Skeletal muscle tissue (tissue), 3 donors: ENCODE measurements at regions not wholly inside any gene's neighbourhood (a gene's known extent, or its start where the extent isn't known, plus 50 kb on each side); places are given as distances from the start of the nearest gene placed in this dataset.

Experiments used
- H3K27ac ChIP-seq: one replicate; pipeline ENCODE4 v1.7.0; 2013; ENCODE audit warnings: mild to moderate bottlenecking, low read depth, low read length, inconsistent platforms
- H3K27me3 ChIP-seq, 3 donors: one replicate each; pipeline ENCODE4 v1.7.0; 2013; ENCODE audit warnings: low read length in 3 of 3; ENCODE audit not compliant: control insufficient read depth in 3 of 3, insufficient read depth in 3 of 3
- H3K36me3 ChIP-seq, 3 donors: one replicate each; pipeline ENCODE4 v1.7.0; 2013; ENCODE audit warnings: low read length in 3 of 3; ENCODE audit not compliant: control insufficient read depth in 3 of 3, insufficient read depth in 3 of 3
- H3K4me1 ChIP-seq, 3 donors: one replicate each; pipeline ENCODE4 v1.7.0; 2013; ENCODE audit warnings: low read length in 3 of 3, mild to moderate bottlenecking in 3 of 3; ENCODE audit not compliant: control insufficient read depth in 3 of 3, insufficient read depth in 3 of 3
- H3K4me3 ChIP-seq, 3 donors: one replicate each; pipeline ENCODE4 v1.7.0; 2013; ENCODE audit warnings: low read length in 3 of 3
- H3K9ac ChIP-seq, 3 donors: one replicate each; pipeline ENCODE4 v1.7.0; 2013; ENCODE audit warnings: low read length in 3 of 3, mild to moderate bottlenecking in 3 of 3, moderate library complexity in 2 of 3, low read depth in 1 of 3
- H3K9me3 ChIP-seq, 3 donors: one replicate each; pipeline ENCODE4 v1.7.0; 2013; ENCODE audit warnings: low read length in 3 of 3; ENCODE audit not compliant: control insufficient read depth in 3 of 3
- donor health status: Osteomylitis.

DNA sequence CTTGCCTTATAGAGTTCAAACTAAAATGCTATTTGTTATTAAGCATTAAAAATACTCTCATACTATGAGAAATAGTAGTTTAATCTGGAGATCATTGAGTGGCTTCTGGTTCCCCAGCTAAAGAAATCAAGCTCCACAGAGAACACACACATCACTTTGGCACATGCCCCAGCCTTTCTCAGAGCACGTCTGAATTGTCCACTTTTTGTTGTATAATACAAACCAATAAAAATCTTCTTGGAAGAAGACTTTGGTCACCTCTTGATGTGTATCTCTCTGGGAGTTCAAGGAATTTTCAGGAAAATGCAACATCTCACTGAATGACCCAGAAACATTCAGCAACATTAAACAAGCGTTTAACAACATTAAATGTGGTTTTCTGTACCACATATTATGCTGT, 413.9 kb downstream of the GALC start:
- no peak overlapping the region for H3K4me3 ChIP-seq
- H3K27ac ChIP-seq, result no peak overlapping the region
- H3K36me3 ChIP-seq, result no peaks in the 10 kb centered on the region
- no peaks in the 10 kb centered on the region for H3K27me3 ChIP-seq
- H3K9ac ChIP-seq, result no peak overlapping the region
- no peaks in the 10 kb centered on the region for H3K9me3 ChIP-seq
- H3K4me1 ChIP-seq, result no peaks in the 10 kb centered on the region

- Histone ChIP-seq H3K27ac (no peak overlapping the region), H3K4me1 (no peaks in the 10 kb centered on the region), H3K9me3 (no peaks in the 10 kb centered on the region), H3K36me3 (no peaks in the 10 kb centered on the region), H3K27me3 (no peaks in the 10 kb centered on the region), H3K4me3 (no peak overlapping the region), H3K9ac (no peak overlapping the region)
Observed at GRCh38 chr14:87575378-87575777, 417.6 kb downstream of the GALC start.

- no peaks in the 10 kb centered on the region for H3K4me1 ChIP-seq
- H3K27me3 ChIP-seq, result no peaks in the 10 kb centered on the region
- no peak overlapping the region for H3K9ac ChIP-seq
- H3K9me3 ChIP-seq, result no peaks in the 10 kb centered on the region
- no peak overlapping the region for H3K27ac ChIP-seq
- H3K36me3 ChIP-seq, result no peaks in the 10 kb centered on the region
- no peak overlapping the region for H3K4me3 ChIP-seq
Observed at GRCh38 chr14:87573591-87573990, 419.4 kb downstream of the GALC start.

GRCh38 chr14:87567618-87568295, 425.2 kb downstream of the GALC start:
- peaks cover 0 to 4% (median 0%) of the 10 kb centered on the region in 3 donors for H3K9me3 ChIP-seq
- H3K27ac ChIP-seq, result no peak overlapping the region
- H3K36me3 ChIP-seq, result no peaks in the 10 kb centered on the region
- no peak overlapping the region for H3K9ac ChIP-seq
- H3K4me1 ChIP-seq, result no peaks in the 10 kb centered on the region
- no peak overlapping the region for H3K4me3 ChIP-seq
- no peaks in the 10 kb centered on the region for H3K27me3 ChIP-seq

DNA sequence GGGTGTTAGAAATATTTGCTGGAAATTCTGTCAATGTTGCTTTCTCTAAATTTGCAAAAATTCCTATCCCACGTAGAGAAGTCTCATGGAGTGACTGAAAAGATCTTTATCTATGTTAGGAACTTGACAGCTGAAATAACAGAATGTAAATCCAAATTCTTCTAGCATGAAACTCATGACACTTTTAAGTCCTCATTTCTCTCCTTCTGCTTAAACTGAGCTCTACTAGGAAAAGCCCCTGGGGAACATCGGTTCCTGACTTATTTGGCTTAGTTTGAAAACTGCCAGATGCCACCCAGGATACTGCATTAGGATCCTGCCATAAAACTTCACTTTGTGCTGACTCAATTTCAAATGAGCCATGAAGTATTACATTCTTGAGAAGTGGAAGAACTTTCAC, 426.0 kb downstream of the GALC start:
- Histone ChIP-seq H3K9me3 (peaks cover 0 to 4% (median 0%) of the 10 kb centered on the region in 3 donors), H3K36me3 (no peaks in the 10 kb centered on the region), H3K27ac (no peak overlapping the region), H3K27me3 (no peaks in the 10 kb centered on the region), H3K4me3 (no peak overlapping the region), H3K4me1 (no peaks in the 10 kb centered on the region), H3K9ac (no peak overlapping the region)

DNA sequence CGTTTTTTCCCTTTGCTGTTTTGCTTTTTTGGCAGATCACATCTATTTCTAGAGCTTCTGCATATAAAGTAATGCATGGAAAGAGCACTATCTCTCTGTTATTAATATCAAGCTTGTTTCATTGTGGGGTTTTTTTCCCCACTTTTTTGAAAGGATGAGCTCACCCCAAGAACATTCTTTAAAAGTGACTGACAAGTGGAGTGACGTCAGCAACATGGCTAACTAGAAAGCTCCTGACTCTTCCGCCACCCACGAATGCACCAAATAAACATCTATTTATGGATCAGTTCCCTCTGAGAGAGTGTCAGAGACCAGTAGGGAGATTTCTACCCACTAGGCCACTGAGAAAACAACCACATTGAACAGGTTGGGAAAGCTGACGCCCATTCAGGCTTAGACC, 445.4 kb downstream of the GALC start:
- no peaks in the 10 kb centered on the region for H3K36me3 ChIP-seq
- H3K4me1 ChIP-seq, result no peaks in the 10 kb centered on the region
- H3K27me3 ChIP-seq, result no peaks in the 10 kb centered on the region
- no peak overlapping the region for H3K9ac ChIP-seq
- H3K4me3 ChIP-seq, result no peak overlapping the region
- H3K9me3 ChIP-seq, result peaks cover 0 to 2% (median 0%) of the 10 kb centered on the region in 3 donors
- H3K27ac ChIP-seq, result no peak overlapping the region

DNA sequence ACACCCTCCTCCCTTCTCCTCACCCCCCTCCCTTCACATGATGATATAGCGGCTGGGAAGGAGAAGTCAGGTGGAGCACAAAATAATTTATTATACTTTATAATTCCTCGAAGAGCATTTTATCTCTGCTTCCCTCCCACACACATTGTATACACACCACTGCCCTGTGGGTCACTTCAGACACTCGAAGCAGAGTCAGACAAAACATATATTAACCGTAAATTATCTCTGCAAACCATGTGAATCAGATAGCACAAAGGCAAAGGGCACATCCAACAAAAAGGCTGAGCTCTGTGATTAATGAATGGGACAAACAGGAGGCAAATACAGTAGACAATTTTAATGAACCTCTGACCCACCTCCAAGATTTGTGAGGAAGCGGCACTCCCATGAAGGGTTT, 450.7 kb downstream of the GALC start:
- no peak overlapping the region for H3K27ac ChIP-seq

GRCh38 chr14:87540339-87540738, 452.6 kb downstream of the GALC start:
- Histone ChIP-seq H3K27me3 (no peaks in the 10 kb centered on the region), H3K9ac (no peak overlapping the region), H3K4me1 (no peaks in the 10 kb centered on the region), H3K27ac (no peak overlapping the region), H3K4me3 (no peak overlapping the region), H3K9me3 (no peaks in the 10 kb centered on the region), H3K36me3 (no peaks in the 10 kb centered on the region)

More for the DNA sequence above, 450.7 kb downstream of the GALC start:
- Histone ChIP-seq H3K4me1 (no peaks in the 10 kb centered on the region), H3K9me3 (peaks cover 0 to 2% (median 0%) of the 10 kb centered on the region in 3 donors), H3K9ac (no peak overlapping the region), H3K36me3 (no peaks in the 10 kb centered on the region), H3K4me3 (no peak overlapping the region), H3K27me3 (no peaks in the 10 kb centered on the region)

DNA sequence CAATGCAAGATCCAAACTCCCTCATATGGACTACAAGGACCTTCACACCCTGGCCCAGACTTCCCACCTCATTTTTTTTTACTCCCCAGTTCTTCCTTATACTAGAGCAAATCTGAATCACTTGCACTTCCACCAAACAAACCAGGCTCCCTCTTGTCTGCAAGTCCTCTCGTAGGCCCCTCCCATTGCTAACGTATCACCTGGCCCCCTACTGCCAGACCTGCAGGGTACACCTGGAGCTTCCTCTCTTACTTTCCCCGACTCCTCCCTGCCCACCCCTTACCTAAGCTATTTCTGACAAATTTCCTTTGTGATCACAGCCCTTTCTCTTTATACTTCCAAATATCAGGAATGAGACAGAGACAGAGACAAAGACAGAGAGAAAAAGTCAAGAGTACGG, 463.9 kb downstream of the GALC start:
- H3K9ac ChIP-seq, result no peak overlapping the region
- H3K9me3 ChIP-seq, result no peaks in the 10 kb centered on the region
- H3K4me1 ChIP-seq, result no peaks in the 10 kb centered on the region
- no peak overlapping the region for H3K27ac ChIP-seq
- H3K4me3 ChIP-seq, result no peak overlapping the region
- no peaks in the 10 kb centered on the region for H3K27me3 ChIP-seq
- H3K36me3 ChIP-seq, result no peaks in the 10 kb centered on the region

- Histone ChIP-seq H3K4me1 (no peaks in the 10 kb centered on the region), H3K27ac (no peak overlapping the region), H3K4me3 (no peak overlapping the region), H3K9me3 (no peaks in the 10 kb centered on the region), H3K36me3 (no peaks in the 10 kb centered on the region), H3K27me3 (no peaks in the 10 kb centered on the region), H3K9ac (no peak overlapping the region)
Observed at GRCh38 chr14:87526731-87527130, 466.3 kb downstream of the GALC start.
